Peyer's patch (tissue), 4 donors: ENCODE measurements at regions not wholly inside any gene's neighbourhood (a gene's known extent, or its start where the extent isn't known, plus 50 kb on each side); places are given as distances from the start of the nearest gene placed in this dataset.

Experiments used
- POLR2A ChIP-seq, 2 donors: fragments of 450-650 bp; IDR thresholded peaks; one replicate each; pipeline ENCODE4 v1.5.1; 2017; ENCODE audit warnings: antibody characterized with exemption in 2 of 2, mild to moderate bottlenecking in 2 of 2, moderate library complexity in 2 of 2
- TF ChIP-seq, protein P1 (sequence below), 6 experiments: fragments of 450-650 bp in 4 of 6; fragments of 200-600 bp in 2 of 6; sonication (generic) in 1 of 6; IDR thresholded peaks; one replicate each; pipeline ENCODE4 v1.5.1; 2017 to 2019; ENCODE audit warnings: antibody characterized with exemption in 6 of 6, mild to moderate bottlenecking in 3 of 6, moderate library complexity in 1 of 6

DNA sequence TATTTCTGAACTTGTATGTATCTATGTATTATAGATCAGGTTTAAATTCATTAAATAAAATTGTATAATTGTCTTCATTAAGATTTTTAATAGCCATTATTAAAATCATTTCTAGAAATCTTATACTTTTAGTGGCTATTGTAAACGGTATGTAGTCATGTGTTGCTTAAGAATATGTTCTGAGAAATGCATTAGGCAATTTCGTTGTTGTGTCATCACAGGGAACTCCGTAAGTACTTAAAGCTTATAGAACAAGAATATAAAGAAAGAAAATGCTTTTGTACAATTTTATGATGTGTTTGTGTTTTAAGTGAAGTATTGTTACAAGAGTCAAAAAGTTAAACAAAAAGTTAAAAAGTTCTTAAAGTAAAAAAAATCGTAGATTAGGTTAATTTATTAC is 765.8 kb downstream of the METTL4 start:
- TF ChIP-seq, protein P1, sequence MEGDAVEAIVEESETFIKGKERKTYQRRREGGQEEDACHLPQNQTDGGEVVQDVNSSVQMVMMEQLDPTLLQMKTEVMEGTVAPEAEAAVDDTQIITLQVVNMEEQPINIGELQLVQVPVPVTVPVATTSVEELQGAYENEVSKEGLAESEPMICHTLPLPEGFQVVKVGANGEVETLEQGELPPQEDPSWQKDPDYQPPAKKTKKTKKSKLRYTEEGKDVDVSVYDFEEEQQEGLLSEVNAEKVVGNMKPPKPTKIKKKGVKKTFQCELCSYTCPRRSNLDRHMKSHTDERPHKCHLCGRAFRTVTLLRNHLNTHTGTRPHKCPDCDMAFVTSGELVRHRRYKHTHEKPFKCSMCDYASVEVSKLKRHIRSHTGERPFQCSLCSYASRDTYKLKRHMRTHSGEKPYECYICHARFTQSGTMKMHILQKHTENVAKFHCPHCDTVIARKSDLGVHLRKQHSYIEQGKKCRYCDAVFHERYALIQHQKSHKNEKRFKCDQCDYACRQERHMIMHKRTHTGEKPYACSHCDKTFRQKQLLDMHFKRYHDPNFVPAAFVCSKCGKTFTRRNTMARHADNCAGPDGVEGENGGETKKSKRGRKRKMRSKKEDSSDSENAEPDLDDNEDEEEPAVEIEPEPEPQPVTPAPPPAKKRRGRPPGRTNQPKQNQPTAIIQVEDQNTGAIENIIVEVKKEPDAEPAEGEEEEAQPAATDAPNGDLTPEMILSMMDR (IDR thresholded peaks at IDR 0.05): no peak
- TF ChIP-seq POLR2A (IDR thresholded peaks at IDR 0.05): no peak
